Body of pancreas (tissue), 4 donors: ENCODE measurements at regions not wholly inside any gene's neighbourhood (a gene's known extent, or its start where the extent isn't known, plus 50 kb on each side); places are given as distances from the start of the nearest gene placed in this dataset.

Experiments
- ATAC-seq: fragments of 150-250 bp; one replicate; pipeline ENCODE4 v1.9.1; 2016
- DNase-seq, 4 donors: peaks; one replicate each; pipeline ENCODE4 v3.0.0-alpha.2; 2019
- H3K27ac ChIP-seq, 4 donors: fragments of 200-600 bp; sonication (generic); 1 replicate in 3 of 4; 2 replicates in 1 of 4; pipeline versions ENCODE4 v1.5.1 to v1.6.1; 2016 to 2019; ENCODE audit warnings: mild to moderate bottlenecking in 1 of 4, mixed read lengths in 1 of 4, moderate library complexity in 1 of 4
- H3K27me3 ChIP-seq, 2 donors: fragments of 200-600 bp; sonication (generic); one replicate each; pipeline ENCODE4 v1.6.0; 2016; ENCODE audit warnings: mild to moderate bottlenecking in 1 of 2
- H3K36me3 ChIP-seq, 2 donors: fragments of 200-600 bp; sonication (generic); replicated peaks in 1 of 2; 2 replicates each; pipeline ENCODE4 v1.5.1; 2016; ENCODE audit warnings: low read depth in 2 of 2; ENCODE audit not compliant: insufficient read depth in 1 of 2
- H3K4me1 ChIP-seq: fragments of 200-600 bp; sonication (generic); one replicate; pipeline ENCODE4 v1.6.0; 2016
- H3K4me3 ChIP-seq, 2 donors: fragments of 200-600 bp; sonication (generic); 1 replicate in 1 of 2; 2 replicates in 1 of 2; pipeline ENCODE4 v1.5.1; 2016 to 2019
- H3K9me3 ChIP-seq, 3 donors: fragments of 200-600 bp; sonication (generic); 1 replicate in 2 of 3; 2 replicates in 1 of 3; pipeline ENCODE4 v1.5.1; 2016
- CTCF ChIP-seq, 7 experiments: fragments of 450-650 bp in 4 of 7; fragments of 200-600 bp in 3 of 7; sonication (generic) in 3 of 7; IDR thresholded peaks; one replicate each; pipeline ENCODE4 v1.5.1; 2016 to 2019; ENCODE audit warnings: antibody characterized with exemption in 7 of 7
- POLR2A ChIP-seq, 3 donors: fragments of 450-650 bp; IDR thresholded peaks; one replicate each; pipeline ENCODE4 v1.6.1; 2016; ENCODE audit warnings: antibody characterized with exemption in 3 of 3, mild to moderate bottlenecking in 2 of 3
- WGBS, 2 donors: methylation state at CpG; one replicate each; pipeline ENCODE4 v1.1.5; 2017; 5-methylcytosine and 5-hydroxymethylcytosine counted together
- intact Hi-C: fragments of 100-400 bp; cut with DNase I; formaldehyde crosslinking; loops from one replicate; pipeline ENCODE4 v1.15.1; 2023

DNA sequence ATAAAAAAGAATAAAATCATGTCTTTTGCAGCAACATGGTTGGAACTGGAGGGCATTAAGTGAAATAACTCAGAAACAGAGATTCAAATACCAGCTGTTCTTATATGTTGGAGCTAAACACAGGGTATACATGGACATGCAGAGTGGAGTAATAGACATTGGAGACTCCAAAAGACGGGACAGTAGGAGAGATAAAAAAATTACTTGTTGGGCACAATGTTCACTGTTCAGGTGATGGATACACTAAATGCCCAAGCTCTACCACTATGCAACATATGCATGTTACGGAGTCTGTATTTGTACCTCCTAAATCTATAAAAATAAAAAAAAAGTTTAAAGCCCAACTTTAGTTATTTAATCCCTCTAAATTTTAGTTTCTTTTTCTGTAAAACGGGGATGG lies 184.6 kb upstream of the TPK1 start:
- Histone ChIP-seq H3K36me3 (no peaks in the 10 kb centered on the region), H3K27me3 (no peaks in the 10 kb centered on the region), H3K9me3 (no peaks in the 10 kb centered on the region), H3K4me3 (no peak overlapping the region), H3K27ac (no peak overlapping the region), H3K4me1 (no peaks in the 10 kb centered on the region)
- DNase-seq, result no peak
- TF ChIP-seq CTCF (IDR thresholded peaks at IDR 0.05) (no peak), POLR2A (IDR thresholded peaks at IDR 0.05) (no peak)
- WGBS, 2 donors, result 67 to 72% methylated on average over 3 of the region's 3 CpGs
- intact Hi-C loops, result no loop called here
- ATAC-seq, result no peak

DNA sequence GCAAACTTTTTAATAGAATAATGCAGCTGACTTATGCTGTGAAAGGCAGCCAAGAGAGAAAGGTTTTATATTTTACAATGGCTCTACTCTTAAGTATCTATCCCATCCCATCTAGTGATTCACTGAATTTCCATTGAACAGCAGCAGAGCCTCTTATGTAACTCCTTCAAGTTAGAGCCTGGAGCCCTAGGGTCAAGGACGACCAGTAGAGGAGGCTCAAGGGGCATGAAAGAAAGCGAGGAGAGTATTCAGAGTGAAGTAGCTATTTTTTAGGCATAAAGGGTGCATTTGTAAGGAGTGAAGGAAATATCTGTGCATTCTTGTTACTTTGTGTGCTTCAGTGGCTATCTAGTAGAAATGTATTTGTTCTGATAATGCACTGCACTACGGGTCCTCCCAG lies 180.2 kb upstream of the TPK1 start:
- H3K27ac ChIP-seq, result no peak overlapping the region
- DNase-seq, result no peak

GRCh38 chr7:145009876-145010275 lies 174.0 kb upstream of the TPK1 start:
- no peaks in the 10 kb centered on the region for H3K27me3 ChIP-seq
- no peak overlapping the region for H3K27ac ChIP-seq
- H3K4me3 ChIP-seq, result no peak overlapping the region
- ATAC-seq (no peak), DNase-seq (no peak)
- TF ChIP-seq POLR2A (IDR thresholded peaks at IDR 0.05) (no peak), CTCF (IDR thresholded peaks at IDR 0.05) (no peak)
- H3K9me3 ChIP-seq, result no peaks in the 10 kb centered on the region
- intact Hi-C loops, result no loop called here
- 61 to 88% methylated on average over 3 of the region's 3 CpGs for WGBS, 2 donors
- H3K4me1 ChIP-seq, result no peaks in the 10 kb centered on the region
- H3K36me3 ChIP-seq, result no peaks in the 10 kb centered on the region

More for the DNA sequence above, 180.2 kb upstream of the TPK1 start:
- TF ChIP-seq CTCF (IDR thresholded peaks at IDR 0.05) (no peak), POLR2A (IDR thresholded peaks at IDR 0.05) (no peak)
- intact Hi-C loops, result no loop called here
- Histone ChIP-seq H3K9me3 (no peaks in the 10 kb centered on the region), H3K4me1 (no peaks in the 10 kb centered on the region), H3K27me3 (no peaks in the 10 kb centered on the region), H3K4me3 (no peak overlapping the region), H3K36me3 (no peaks in the 10 kb centered on the region)
- 37 to 38% methylated on average over 3 of the region's 3 CpGs for whole genome bisulfite sequencing, 2 donors
- ATAC-seq, result no peak

GRCh38 chr7:145005601-145006000 lies 169.7 kb upstream of the TPK1 start:
- intact Hi-C loops, result no loop called here
- Histone ChIP-seq H3K9me3 (peaks cover 0 to 11% (median 0%) of the 10 kb centered on the region in 3 donors), H3K4me1 (no peaks in the 10 kb centered on the region), H3K27me3 (no peaks in the 10 kb centered on the region), H3K27ac (no peak overlapping the region), H3K36me3 (no peaks in the 10 kb centered on the region), H3K4me3 (no peak overlapping the region)
- DNase-seq, result no peak
- no peak for ATAC-seq
- WGBS, 2 donors, result 50 to 80% methylated on average over 2 of the region's 2 CpGs
- TF ChIP-seq CTCF (IDR thresholded peaks at IDR 0.05) (no peak), POLR2A (IDR thresholded peaks at IDR 0.05) (no peak)

- DNase-seq (no peak), ATAC-seq (no peak)
- TF ChIP-seq POLR2A (IDR thresholded peaks at IDR 0.05), result no peak
- TF ChIP-seq CTCF (IDR thresholded peaks at IDR 0.05), result no peak
- H3K27ac ChIP-seq, result no peak overlapping the region
- H3K36me3 ChIP-seq, result no peaks in the 10 kb centered on the region
- no peak overlapping the region for H3K4me3 ChIP-seq
- intact Hi-C loops, result no loop called here
- peaks cover 0 to 20% (median 0%) of the 10 kb centered on the region in 3 donors for H3K9me3 ChIP-seq
- no peaks in the 10 kb centered on the region for H3K27me3 ChIP-seq
- H3K4me1 ChIP-seq, result no peaks in the 10 kb centered on the region
Measured at GRCh38 chr7:144997512-144997911, 161.7 kb upstream of the TPK1 start.
